ENCODE measurements at regions not wholly inside any gene's neighbourhood (a gene's known extent, or its start where the extent isn't known, plus 50 kb on each side); places are given as distances from the start of the nearest gene placed in this dataset.

DNA sequence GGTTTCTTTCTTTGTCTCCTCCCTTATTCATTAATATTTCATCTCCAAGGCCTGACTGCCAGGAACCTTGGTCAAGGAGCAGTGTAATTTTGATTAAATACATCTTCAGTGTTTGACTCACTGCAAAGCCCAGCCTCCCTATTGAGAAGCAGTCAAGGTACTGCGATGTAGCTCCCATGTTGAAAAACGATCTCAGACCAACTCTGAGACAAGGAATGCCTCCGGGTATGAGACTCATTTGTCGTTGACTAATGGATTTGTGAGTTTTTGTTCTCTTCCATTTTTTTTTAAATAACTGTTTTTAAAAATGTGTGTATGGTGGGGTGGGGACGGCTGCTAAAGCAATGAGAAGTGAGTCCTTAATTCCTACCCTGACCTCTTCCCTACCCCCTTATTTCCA is 361.6 kb downstream of the SOX11 start:
- H3K27me3 ChIP-seq (ENCODE audit: insufficient read depth, low read length): no peaks in the 10 kb centered on the region
- no peaks in the 10 kb centered on the region for H3K36me3 ChIP-seq (ENCODE audit: insufficient read depth, low read length)
- Mint-ChIP-seq H3K9me3 (ENCODE audit: unreplicated experiment) (peaks cover 2% of the 10 kb centered on the region), H3K27me3 (ENCODE audit: low read depth, unreplicated experiment) (no peaks in the 10 kb centered on the region), H3K36me3 (ENCODE audit: low read depth, unreplicated experiment) (no peaks in the 10 kb centered on the region), H3K4me3 (ENCODE audit: unreplicated experiment) (no peak overlapping the region), H3K27ac (ENCODE audit: unreplicated experiment) (no peak overlapping the region), H3K4me1 (ENCODE audit: low read depth, unreplicated experiment) (no peaks in the 10 kb centered on the region)
- no peaks in the 10 kb centered on the region for H3K79me2 ChIP-seq (ENCODE audit: insufficient read depth, low read length)
- FAIRE-seq (no peak), DNase-seq (ENCODE audit: low read depth) (no peak)
- H2AFZ ChIP-seq (ENCODE audit: low read depth, low read length): no peak overlapping the region
- H3K4me2 ChIP-seq (ENCODE audit: low read length): no peak overlapping the region
- H3K9me3 ChIP-seq (ENCODE audit: insufficient read depth, low read depth, low read length): no peaks in the 10 kb centered on the region
- TF ChIP-seq, protein P1, sequence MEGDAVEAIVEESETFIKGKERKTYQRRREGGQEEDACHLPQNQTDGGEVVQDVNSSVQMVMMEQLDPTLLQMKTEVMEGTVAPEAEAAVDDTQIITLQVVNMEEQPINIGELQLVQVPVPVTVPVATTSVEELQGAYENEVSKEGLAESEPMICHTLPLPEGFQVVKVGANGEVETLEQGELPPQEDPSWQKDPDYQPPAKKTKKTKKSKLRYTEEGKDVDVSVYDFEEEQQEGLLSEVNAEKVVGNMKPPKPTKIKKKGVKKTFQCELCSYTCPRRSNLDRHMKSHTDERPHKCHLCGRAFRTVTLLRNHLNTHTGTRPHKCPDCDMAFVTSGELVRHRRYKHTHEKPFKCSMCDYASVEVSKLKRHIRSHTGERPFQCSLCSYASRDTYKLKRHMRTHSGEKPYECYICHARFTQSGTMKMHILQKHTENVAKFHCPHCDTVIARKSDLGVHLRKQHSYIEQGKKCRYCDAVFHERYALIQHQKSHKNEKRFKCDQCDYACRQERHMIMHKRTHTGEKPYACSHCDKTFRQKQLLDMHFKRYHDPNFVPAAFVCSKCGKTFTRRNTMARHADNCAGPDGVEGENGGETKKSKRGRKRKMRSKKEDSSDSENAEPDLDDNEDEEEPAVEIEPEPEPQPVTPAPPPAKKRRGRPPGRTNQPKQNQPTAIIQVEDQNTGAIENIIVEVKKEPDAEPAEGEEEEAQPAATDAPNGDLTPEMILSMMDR (IDR thresholded peaks at IDR 0.05; ENCODE audit: insufficient read depth, low read depth, low read length): no peak
- no peak for TF ChIP-seq EZH2 (IDR thresholded peaks at IDR 0.05; ENCODE audit: insufficient read depth, low read length)
- H3K27ac ChIP-seq (ENCODE audit: low read depth, low read length): no peak overlapping the region
- no peaks in the 10 kb centered on the region for H3K4me1 ChIP-seq (ENCODE audit: insufficient read depth, low read length)
- no peaks in the 10 kb centered on the region for H4K20me1 ChIP-seq (ENCODE audit: insufficient read depth, low read length)
- no peak overlapping the region for H3K4me3 ChIP-seq (ENCODE audit: insufficient read depth, low read depth, low read length)
- no peak overlapping the region for H3K9ac ChIP-seq (ENCODE audit: low read length)

DNA sequence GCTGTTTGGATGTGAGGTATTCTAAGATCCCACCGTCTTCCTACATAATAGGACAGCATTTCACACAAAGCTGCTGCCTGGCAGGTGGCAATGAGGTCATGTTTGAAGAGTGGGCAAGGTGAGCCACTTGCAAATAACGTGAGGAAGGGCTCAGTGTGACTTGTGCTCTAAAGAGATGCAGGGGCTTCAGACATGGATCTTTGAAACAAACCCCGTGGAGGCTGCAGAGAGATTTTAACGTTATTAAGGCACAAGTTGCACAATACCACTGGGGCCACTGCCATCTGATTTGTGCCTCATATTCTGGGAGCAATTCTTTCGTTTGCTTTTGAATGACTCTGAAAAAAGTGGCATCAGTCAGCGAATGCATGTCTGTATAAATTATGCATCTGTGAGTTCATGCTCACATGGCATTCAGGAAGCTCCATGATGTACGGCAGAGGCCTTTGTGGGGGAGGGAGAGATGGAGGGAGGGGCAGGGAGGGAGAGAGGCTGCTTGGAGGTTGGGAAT is 362.0 kb downstream of the SOX11 start:
- H3K27me3 ChIP-seq (ENCODE audit: insufficient read depth, low read length): no peaks in the 10 kb centered on the region
- DNase-seq (ENCODE audit: low read depth): no peak
- H3K9me3 ChIP-seq (ENCODE audit: insufficient read depth, low read depth, low read length): no peaks in the 10 kb centered on the region
- no peaks in the 10 kb centered on the region for H3K4me1 ChIP-seq (ENCODE audit: insufficient read depth, low read length)
- Mint-ChIP-seq H3K9me3 (ENCODE audit: unreplicated experiment) (peaks cover 2% of the 10 kb centered on the region), H3K27me3 (ENCODE audit: low read depth, unreplicated experiment) (no peaks in the 10 kb centered on the region), H3K4me1 (ENCODE audit: low read depth, unreplicated experiment) (no peaks in the 10 kb centered on the region), H3K4me3 (ENCODE audit: unreplicated experiment) (no peak overlapping the region), H3K36me3 (ENCODE audit: low read depth, unreplicated experiment) (no peaks in the 10 kb centered on the region), H3K27ac (ENCODE audit: unreplicated experiment) (no peak overlapping the region)
- no peak for FAIRE-seq
- no peak overlapping the region for H3K9ac ChIP-seq (ENCODE audit: low read length)
- H3K4me3 ChIP-seq (ENCODE audit: insufficient read depth, low read depth, low read length): no peak overlapping the region
- no peak overlapping the region for H3K27ac ChIP-seq (ENCODE audit: low read depth, low read length)
- TF ChIP-seq, protein P1 (IDR thresholded peaks at IDR 0.05; ENCODE audit: insufficient read depth, low read depth, low read length): no peak
- no peak for TF ChIP-seq EZH2 (IDR thresholded peaks at IDR 0.05; ENCODE audit: insufficient read depth, low read length)
- no peaks in the 10 kb centered on the region for H4K20me1 ChIP-seq (ENCODE audit: insufficient read depth, low read length)
- no peak overlapping the region for H3K4me2 ChIP-seq (ENCODE audit: low read length)
- H2AFZ ChIP-seq (ENCODE audit: low read depth, low read length): no peak overlapping the region
- no peaks in the 10 kb centered on the region for H3K79me2 ChIP-seq (ENCODE audit: insufficient read depth, low read length)
- no peaks in the 10 kb centered on the region for H3K36me3 ChIP-seq (ENCODE audit: insufficient read depth, low read length)

DNA sequence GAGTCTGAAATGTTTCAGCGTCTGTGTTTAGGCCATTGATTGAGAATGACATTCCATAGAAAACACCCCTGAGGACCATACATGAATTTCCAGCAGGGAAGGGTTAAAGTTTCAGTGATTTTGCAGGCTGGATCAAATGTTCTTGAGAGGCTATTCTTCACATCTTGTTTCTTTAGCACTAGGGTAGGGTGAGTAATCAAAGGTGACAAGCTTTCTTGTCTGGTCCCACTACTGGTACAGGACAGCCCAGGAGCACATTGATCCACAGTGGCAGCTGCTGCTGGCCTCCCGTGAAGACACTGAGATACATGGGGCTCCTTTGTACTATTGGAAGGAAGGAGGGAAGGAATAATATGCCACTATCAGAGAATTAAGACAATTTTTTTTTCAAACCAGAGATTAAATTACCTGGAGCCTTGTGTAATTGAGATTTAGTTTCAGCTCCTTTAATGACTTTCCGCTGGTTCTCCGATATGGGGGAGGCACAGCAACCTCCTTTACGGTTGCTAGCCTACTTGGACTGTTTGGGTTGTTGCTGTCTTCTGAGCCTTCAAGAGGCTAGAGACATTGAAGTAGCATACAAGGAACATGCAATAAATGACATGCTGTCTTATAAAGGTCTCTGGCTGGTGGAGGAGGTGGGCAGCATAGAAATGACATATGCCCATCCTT is 368.9 kb downstream of the SOX11 start:
- H3K79me2 ChIP-seq (ENCODE audit: insufficient read depth, low read length): no peaks in the 10 kb centered on the region
- no peaks in the 10 kb centered on the region for H3K36me3 Mint-ChIP-seq (ENCODE audit: low read depth, unreplicated experiment)
- TF ChIP-seq, protein P1 (IDR thresholded peaks at IDR 0.05; ENCODE audit: insufficient read depth, low read depth, low read length): no peak
- TF ChIP-seq EZH2 (IDR thresholded peaks at IDR 0.05; ENCODE audit: insufficient read depth, low read length): no peak

More for the DNA sequence above, 368.9 kb downstream of the SOX11 start:
- Mint-ChIP-seq H3K9me3 (ENCODE audit: unreplicated experiment) (no peaks in the 10 kb centered on the region), H3K27ac (ENCODE audit: unreplicated experiment) (no peak overlapping the region), H3K27me3 (ENCODE audit: low read depth, unreplicated experiment) (no peaks in the 10 kb centered on the region), H3K4me1 (ENCODE audit: low read depth, unreplicated experiment) (no peaks in the 10 kb centered on the region), H3K4me3 (ENCODE audit: unreplicated experiment) (no peak overlapping the region)
- Histone ChIP-seq H3K36me3 (ENCODE audit: insufficient read depth, low read length) (no peaks in the 10 kb centered on the region), H3K27me3 (ENCODE audit: insufficient read depth, low read length) (no peaks in the 10 kb centered on the region), H3K4me1 (ENCODE audit: insufficient read depth, low read length) (no peaks in the 10 kb centered on the region), H2AFZ (ENCODE audit: low read depth, low read length) (no peak overlapping the region), H3K9ac (ENCODE audit: low read length) (no peak overlapping the region), H4K20me1 (ENCODE audit: insufficient read depth, low read length) (no peaks in the 10 kb centered on the region), H3K4me2 (ENCODE audit: low read length) (no peak overlapping the region), H3K4me3 (ENCODE audit: insufficient read depth, low read depth, low read length) (no peak overlapping the region), H3K9me3 (ENCODE audit: insufficient read depth, low read depth, low read length) (no peaks in the 10 kb centered on the region), H3K27ac (ENCODE audit: low read depth, low read length) (no peak overlapping the region)
- DNase-seq (ENCODE audit: low read depth): no peak
- FAIRE-seq: no peak
